SH-SY5Y (cell line): ENCODE measurements at regions not wholly inside any gene's neighbourhood (a gene's known extent, or its start where the extent isn't known, plus 50 kb on each side); places are given as distances from the start of the nearest gene placed in this dataset.

ENCODE experiments used
- GATA2 ChIP-seq: IDR thresholded peaks from 2 replicates; pipeline ENCODE4 v1.6.1; 2011; ENCODE audit warnings: mild to moderate bottlenecking, low read depth, low read length
- GATA3 ChIP-seq: IDR thresholded peaks from 2 replicates; pipeline ENCODE4 v1.6.1; 2011; ENCODE audit warnings: low read depth, mild to moderate bottlenecking, low read length, moderate library complexity

GRCh38 chr4:96767815-96768480 is 928.1 kb downstream of the PDHA2 start:
- TF ChIP-seq GATA2 = no peak
- TF ChIP-seq GATA3 = no peak
